GM23338 (cell line): ENCODE measurements at regions not wholly inside any gene's neighbourhood (a gene's known extent, or its start where the extent isn't known, plus 50 kb on each side); places are given as distances from the start of the nearest gene placed in this dataset.

Experiments used
- ATAC-seq: fragments of 200-7000 bp; cut with Tn5 transposase; 3 replicates; pipeline ENCODE4 v1.9.1; 2020
- DNase-seq: peaks from one replicate; pipeline ENCODE4 v3.0.0-alpha.2; 2015; ENCODE audit warnings: low spot score
- H2AFZ ChIP-seq: fragments of 200-600 bp; sonication (generic); 2 replicates; pipeline ENCODE4 v1.8.0; 2016; ENCODE audit warnings: antibody characterized with exemption, mild to moderate bottlenecking, moderate library complexity
- H3F3A ChIP-seq: fragments of 200-600 bp; sonication (generic); replicated peaks from 2 replicates; pipeline ENCODE4 v1.8.0; 2017; ENCODE audit warnings: antibody characterized with exemption, mixed run types, low read depth
- H3K27ac ChIP-seq: fragments of 200-600 bp; sonication (generic); 2 replicates; pipeline ENCODE4 v1.6.1; 2016; ENCODE audit warnings: low read depth
- H3K27me3 ChIP-seq: fragments of 200-600 bp; sonication (generic); 2 replicates; pipeline ENCODE4 v1.8.0; 2016; ENCODE audit warnings: mild to moderate bottlenecking, mixed run types, moderate library complexity; ENCODE audit not compliant: insufficient read depth
- H3K36me3 ChIP-seq: fragments of 200-600 bp; sonication (generic); 2 replicates; pipeline ENCODE4 v1.8.0; 2016; ENCODE audit warnings: mild to moderate bottlenecking; ENCODE audit not compliant: insufficient read depth
- H3K4me1 ChIP-seq: fragments of 200-600 bp; sonication (generic); 2 replicates; pipeline ENCODE4 v1.8.0; 2016; ENCODE audit warnings: mild to moderate bottlenecking, moderate library complexity; ENCODE audit not compliant: insufficient read depth
- H3K4me2 ChIP-seq: fragments of 200-600 bp; sonication (generic); 2 replicates; pipeline ENCODE4 v1.7.1; 2017; ENCODE audit warnings: mixed run types
- H3K4me3 ChIP-seq: fragments of 200-600 bp; sonication (generic); 2 replicates; pipeline ENCODE4 v1.6.1; 2016; ENCODE audit warnings: mixed run types
- H3K79me2 ChIP-seq: fragments of 200-600 bp; sonication (generic); replicated peaks from 2 replicates; pipeline ENCODE4 v1.8.0; 2017; ENCODE audit warnings: mild to moderate bottlenecking; ENCODE audit not compliant: insufficient read depth
- H3K9me2 ChIP-seq: fragments of 200-600 bp; sonication (generic); 2 replicates; pipeline ENCODE4 v1.8.0; 2017; ENCODE audit not compliant: insufficient read depth
- H4K20me1 ChIP-seq: fragments of 200-600 bp; sonication (generic); replicated peaks from 2 replicates; pipeline ENCODE4 v1.8.0; 2017; ENCODE audit warnings: mild to moderate bottlenecking; ENCODE audit not compliant: insufficient read depth
- H3K27ac Mint-ChIP-seq: 2 replicates; pipeline ENCODE4 v1.8.0; 2020; ENCODE audit warnings: inconsistent platforms, mild to moderate bottlenecking, moderate library complexity, mixed read lengths
- H3K27me3 Mint-ChIP-seq: 3 replicates; pipeline ENCODE4 v1.8.0; 2022; ENCODE audit warnings: low read depth, mild to moderate bottlenecking, moderate library complexity, mixed read lengths, inconsistent platforms; ENCODE audit not compliant: insufficient read depth, poor library complexity
- H3K36me3 Mint-ChIP-seq: 3 replicates; pipeline ENCODE4 v1.8.0; 2021; ENCODE audit warnings: low read depth, mild to moderate bottlenecking, inconsistent platforms, moderate library complexity, mixed read lengths
- H3K4me1 Mint-ChIP-seq: 3 replicates; pipeline ENCODE4 v1.8.0; 2020; ENCODE audit warnings: mild to moderate bottlenecking, inconsistent platforms, mixed read lengths
- H3K4me3 Mint-ChIP-seq: 3 replicates; pipeline ENCODE4 v1.8.0; 2021; ENCODE audit warnings: moderate library complexity, mild to moderate bottlenecking, inconsistent platforms, mixed read lengths
- H3K9me3 Mint-ChIP-seq: 3 replicates; pipeline ENCODE4 v1.8.0; 2020; ENCODE audit warnings: moderate library complexity, mild to moderate bottlenecking, inconsistent platforms, mixed read lengths
- CREB1 ChIP-seq: fragments of 250-450 bp; sonication (Bioruptor Pico); IDR thresholded peaks from 2 replicates; pipeline ENCODE4 v1.5.0; 2020; ENCODE audit warnings: low read depth, mild to moderate bottlenecking, moderate library complexity
- CTCF ChIP-seq, 2 experiments: fragments of 200-600 bp in 1 of 2; sonication (generic) in 1 of 2; conservative IDR thresholded peaks; 2 replicates each; pipeline versions ENCODE4 v1.5.1 to v1.6.1; 2016 to 2017; ENCODE audit warnings: antibody characterized with exemption in 2 of 2, low read depth in 2 of 2, mild to moderate bottlenecking in 2 of 2, moderate library complexity in 1 of 2
- ETS1 ChIP-seq: IDR thresholded peaks from 2 replicates; pipeline ENCODE4 v1.6.1; 2016; ENCODE audit warnings: antibody characterized with exemption
- EZH2 ChIP-seq: fragments of 200-600 bp; sonication (generic); IDR thresholded peaks from one replicate; pipeline ENCODE4 v1.8.0; 2017; ENCODE audit warnings: antibody characterized with exemption, mild to moderate bottlenecking, low read depth; ENCODE audit not compliant: unreplicated experiment
- EZH2phosphoT487 ChIP-seq: fragments of 200-600 bp; sonication (generic); IDR thresholded peaks from one replicate; pipeline ENCODE4 v1.8.1; 2018; ENCODE audit warnings: antibody characterized with exemption; ENCODE audit not compliant: unreplicated experiment
- JUNB ChIP-seq: IDR thresholded peaks from one replicate; pipeline ENCODE4 v1.6.1; 2016; ENCODE audit warnings: antibody characterized with exemption; ENCODE audit not compliant: unreplicated experiment
- NANOG ChIP-seq: IDR thresholded peaks from 2 replicates; pipeline ENCODE4 v1.6.1; 2016; ENCODE audit warnings: antibody characterized with exemption, borderline replicate concordance
- POLR2AphosphoS5 ChIP-seq: IDR thresholded peaks from 2 replicates; pipeline ENCODE4 v1.6.1; 2016; ENCODE audit warnings: antibody characterized with exemption, low read depth
- REST ChIP-seq: IDR thresholded peaks from one replicate; pipeline ENCODE4 v1.6.1; 2018; ENCODE audit warnings: antibody characterized with exemption; ENCODE audit not compliant: unreplicated experiment
- STAT1 ChIP-seq: IDR thresholded peaks from one replicate; pipeline ENCODE4 v1.6.1; 2016; ENCODE audit warnings: antibody characterized with exemption; ENCODE audit not compliant: unreplicated experiment
- ZNF114 ChIP-seq: fragments of 250-450 bp; sonication (Bioruptor Pico); IDR thresholded peaks from 2 replicates; pipeline ENCODE4 v1.5.0; 2020; ENCODE audit warnings: mild to moderate bottlenecking, moderate library complexity
- ZNF331 ChIP-seq: fragments of 250-450 bp; sonication (Bioruptor Pico); IDR thresholded peaks from 2 replicates; pipeline ENCODE4 v1.5.0; 2020; ENCODE audit warnings: low read depth, mild to moderate bottlenecking, moderate library complexity

GRCh38 chr3:163768048-163768447 lies 1310.2 kb downstream of the SI start:
- Mint-ChIP-seq H3K36me3 (no peaks in the 10 kb centered on the region; the same call in 2 of the 3 replicates), H3K4me1 (no peaks in the 10 kb centered on the region), H3K27ac (no peak overlapping the region), H3K9me3 (peaks cover 3% of the 10 kb centered on the region; the same call in 2 of the 3 replicates), H3K4me3 (no peak overlapping the region), H3K27me3 (no peaks in the 10 kb centered on the region)
- Histone ChIP-seq H3K36me3 (no peaks in the 10 kb centered on the region), H3K27ac (no peak overlapping the region), H3K27me3 (no peaks in the 10 kb centered on the region), H3K4me2 (no peak overlapping the region), H3F3A (no peaks in the 10 kb centered on the region), H2AFZ (no peak overlapping the region), H3K9me2 (0 out of 2 replicates have a peak, but pooled peaks cover 3% of the 10 kb centered on the region), H3K4me3 (no peak overlapping the region), H3K79me2 (no peaks in the 10 kb centered on the region), H4K20me1 (no peaks in the 10 kb centered on the region), H3K4me1 (no peaks in the 10 kb centered on the region)
- TF ChIP-seq ZNF114 (CRISPR knock-in tag) (no peak), ETS1 (no peak), NANOG (no peak), CREB1 (no peak), ZNF331 (CRISPR knock-in tag) (no peak)
- ATAC-seq, result no peak
- DNase-seq, result no peak

GRCh38 chr3:163766112-163766511 lies 1312.2 kb downstream of the SI start:
- 0 out of 2 replicates have a peak, but pooled peaks cover 8% of the 10 kb centered on the region for H3K9me2 ChIP-seq
- no peak overlapping the region for H3K27ac ChIP-seq
- no peaks in the 10 kb centered on the region for H3K27me3 ChIP-seq
- Mint-ChIP-seq H3K36me3 (peaks cover 4% of the 10 kb centered on the region; the same call in 2 of the 3 replicates), H3K27me3 (peaks cover 2% of the 10 kb centered on the region), H3K4me1 (no peaks in the 10 kb centered on the region), H3K9me3 (peaks cover 6% of the 10 kb centered on the region; the same call in 2 of the 3 replicates), H3K4me3 (no peak overlapping the region), H3K27ac (no peak overlapping the region)
- no peak overlapping the region for H3K4me3 ChIP-seq
- no peaks in the 10 kb centered on the region for H3K4me1 ChIP-seq
- DNase-seq, result no peak
- no peaks in the 10 kb centered on the region for H3K79me2 ChIP-seq
- no peaks in the 10 kb centered on the region for H3F3A ChIP-seq
- ATAC-seq, result no peak
- no peak overlapping the region for H2AFZ ChIP-seq
- H4K20me1 ChIP-seq, result no peaks in the 10 kb centered on the region
- H3K4me2 ChIP-seq, result no peak overlapping the region
- no peaks in the 10 kb centered on the region for H3K36me3 ChIP-seq
- TF ChIP-seq POLR2AphosphoS5 (no peak), STAT1 (no peak), EZH2phosphoT487 (no peak), ZNF114 (CRISPR knock-in tag) (no peak), CTCF (conservative IDR thresholded peaks at IDR 0.05; ENCODE audit: low read depth in 2 of 2) (no peak), NANOG (no peak), EZH2 (no peak), ZNF331 (CRISPR knock-in tag) (no peak), REST (no peak), CREB1 (no peak), JUNB (no peak)
